ENCODE measurements at regions not wholly inside any gene's neighbourhood (a gene's known extent, or its start where the extent isn't known, plus 50 kb on each side); places are given as distances from the start of the nearest gene placed in this dataset.

GRCh38 chr5:39541920-39542319 lies 117.1 kb upstream of the DAB2 start:
- DNase-seq (ENCODE audit: low spot score in 2 of 2): no peak
- TF ChIP-seq, protein P1, sequence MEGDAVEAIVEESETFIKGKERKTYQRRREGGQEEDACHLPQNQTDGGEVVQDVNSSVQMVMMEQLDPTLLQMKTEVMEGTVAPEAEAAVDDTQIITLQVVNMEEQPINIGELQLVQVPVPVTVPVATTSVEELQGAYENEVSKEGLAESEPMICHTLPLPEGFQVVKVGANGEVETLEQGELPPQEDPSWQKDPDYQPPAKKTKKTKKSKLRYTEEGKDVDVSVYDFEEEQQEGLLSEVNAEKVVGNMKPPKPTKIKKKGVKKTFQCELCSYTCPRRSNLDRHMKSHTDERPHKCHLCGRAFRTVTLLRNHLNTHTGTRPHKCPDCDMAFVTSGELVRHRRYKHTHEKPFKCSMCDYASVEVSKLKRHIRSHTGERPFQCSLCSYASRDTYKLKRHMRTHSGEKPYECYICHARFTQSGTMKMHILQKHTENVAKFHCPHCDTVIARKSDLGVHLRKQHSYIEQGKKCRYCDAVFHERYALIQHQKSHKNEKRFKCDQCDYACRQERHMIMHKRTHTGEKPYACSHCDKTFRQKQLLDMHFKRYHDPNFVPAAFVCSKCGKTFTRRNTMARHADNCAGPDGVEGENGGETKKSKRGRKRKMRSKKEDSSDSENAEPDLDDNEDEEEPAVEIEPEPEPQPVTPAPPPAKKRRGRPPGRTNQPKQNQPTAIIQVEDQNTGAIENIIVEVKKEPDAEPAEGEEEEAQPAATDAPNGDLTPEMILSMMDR (IDR thresholded peaks at IDR 0.05): no peak
- no peak for TF ChIP-seq POLR2A (IDR thresholded peaks at IDR 0.05)
- no peak overlapping the region for H3K4me3 ChIP-seq (ENCODE audit: low read depth, poor library complexity, severe bottlenecking)
- 83 to 88% methylated on average over 5 of the region's 5 CpGs for WGBS, 2 donors
- intact Hi-C loops (cut with DNase I; ENCODE audit: low total_unique reads): no loop called here

GRCh38 chr5:39539470-39539869 lies 114.7 kb upstream of the DAB2 start:
- whole genome bisulfite sequencing, 2 donors: 68 to 76% methylated on average over 3 of the region's 3 CpGs
- no peak overlapping the region for H3K4me3 ChIP-seq (ENCODE audit: low read depth, poor library complexity, severe bottlenecking)
- TF ChIP-seq POLR2A (IDR thresholded peaks at IDR 0.05): no peak
- TF ChIP-seq, protein P1 (IDR thresholded peaks at IDR 0.05): no peak
- DNase-seq (ENCODE audit: low spot score in 2 of 2): no peak
- intact Hi-C loops (cut with DNase I; ENCODE audit: low total_unique reads): no loop called here

- WGBS, 2 donors: 92 to 94% methylated on average over 3 of the region's 3 CpGs
- DNase-seq (ENCODE audit: low spot score in 2 of 2): no peak
- no peak overlapping the region for H3K4me3 ChIP-seq (ENCODE audit: low read depth, poor library complexity, severe bottlenecking)
- intact Hi-C loops (cut with DNase I; ENCODE audit: low total_unique reads): no loop called here
- no peak for TF ChIP-seq POLR2A (IDR thresholded peaks at IDR 0.05)
- TF ChIP-seq, protein P1 (IDR thresholded peaks at IDR 0.05): no peak
Observed at GRCh38 chr5:39534690-39535089, 109.9 kb upstream of the DAB2 start.

DNA sequence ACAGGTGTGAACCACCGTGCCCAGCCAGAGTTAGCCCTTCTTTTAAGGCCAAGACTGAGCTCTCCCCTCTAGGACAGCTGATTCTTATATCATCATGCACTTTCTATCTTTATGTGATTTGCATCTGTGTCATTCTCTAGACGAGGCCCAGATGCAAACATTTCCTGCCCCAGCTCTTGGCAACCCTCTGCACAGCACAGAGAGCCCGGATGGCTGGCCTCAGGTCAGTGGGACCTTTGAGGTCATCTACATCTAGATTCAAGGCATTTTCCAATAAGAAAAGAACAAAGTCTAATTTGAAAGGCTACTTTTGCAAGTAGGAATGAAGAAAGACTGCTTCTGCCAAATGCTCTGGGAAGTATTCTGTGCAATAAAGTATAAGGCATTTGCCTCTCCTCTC lies 109.0 kb upstream of the DAB2 start:
- DNase-seq (ENCODE audit: low spot score in 2 of 2): no peak
- no peak overlapping the region for H3K4me3 ChIP-seq (ENCODE audit: low read depth, poor library complexity, severe bottlenecking)
- TF ChIP-seq, protein P1 (IDR thresholded peaks at IDR 0.05): no peak
- no peak for TF ChIP-seq POLR2A (IDR thresholded peaks at IDR 0.05)
- intact Hi-C loops (cut with DNase I; ENCODE audit: low total_unique reads): no loop called here
- WGBS, 2 donors: 52 to 54% methylated on average over 3 of the region's 3 CpGs

GRCh38 chr5:39532511-39532910 lies 107.7 kb upstream of the DAB2 start:
- no peak overlapping the region for H3K4me3 ChIP-seq (ENCODE audit: low read depth, poor library complexity, severe bottlenecking)
- intact Hi-C loops (cut with DNase I; ENCODE audit: low total_unique reads): no loop called here
- TF ChIP-seq, protein P1 (IDR thresholded peaks at IDR 0.05): no peak
- TF ChIP-seq POLR2A (IDR thresholded peaks at IDR 0.05): no peak
- DNase-seq (ENCODE audit: low spot score in 2 of 2): no peak

- no peak for DNase-seq (ENCODE audit: low spot score in 2 of 2)
- TF ChIP-seq POLR2A (IDR thresholded peaks at IDR 0.05): no peak
- TF ChIP-seq, protein P1 (IDR thresholded peaks at IDR 0.05): no peak
Observed at GRCh38 chr5:39531306-39531705, 106.5 kb upstream of the DAB2 start.

More at GRCh38 chr5:39531306-39531705, 106.5 kb upstream of the DAB2 start:
- intact Hi-C loops (cut with DNase I; ENCODE audit: low total_unique reads): no loop called here
- H3K4me3 ChIP-seq (ENCODE audit: low read depth, poor library complexity, severe bottlenecking): no peak overlapping the region
